ENCODE measurements at regions not wholly inside any gene's neighbourhood (a gene's known extent, or its start where the extent isn't known, plus 50 kb on each side); places are given as distances from the start of the nearest gene placed in this dataset.

DNA sequence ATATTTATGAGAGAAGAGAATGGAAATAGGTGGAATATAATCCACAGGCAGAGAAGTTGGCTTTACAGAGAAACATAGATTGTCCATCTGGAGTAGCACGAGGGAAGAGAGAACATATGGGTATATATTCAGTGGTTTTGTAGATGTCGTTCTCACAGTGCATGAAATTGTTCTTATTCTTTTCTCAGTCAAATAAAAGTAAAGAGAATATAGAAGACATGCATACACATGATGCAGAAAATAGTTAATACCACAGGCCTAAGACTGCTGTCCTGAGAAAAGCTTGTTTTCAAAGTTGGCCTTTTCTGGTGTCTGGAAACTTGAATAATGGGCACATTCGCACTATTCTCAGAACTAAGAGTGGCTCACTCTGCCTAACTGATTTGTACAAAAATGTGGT lies 378.1 kb downstream of the GABRG1 start:
- no peaks in the 10 kb centered on the region for H3K79me2 ChIP-seq (ENCODE audit: control insufficient read depth, insufficient read depth, low read length)
- H3K9me3 ChIP-seq (ENCODE audit: control insufficient read depth, insufficient read depth, low read depth, low read length): no peaks in the 10 kb centered on the region
- H3K4me2 ChIP-seq (ENCODE audit: extremely low read depth, insufficient read depth, low read length): no peak overlapping the region
- no peaks in the 10 kb centered on the region for H4K20me1 ChIP-seq (ENCODE audit: control insufficient read depth, extremely low read depth, insufficient read depth, low read length)
- no peaks in the 10 kb centered on the region for H3K36me3 ChIP-seq (ENCODE audit: control insufficient read depth, insufficient read depth, low read length)
- no peak overlapping the region for H3K4me3 ChIP-seq (replicated peaks in 1 of 4; ENCODE audit: control extremely low read depth in 1 of 4, insufficient read depth in 1 of 4, low read depth in 3 of 4, low read length in 4 of 4)
- no peak overlapping the region for H2AFZ ChIP-seq (ENCODE audit: low read length)
- no peak overlapping the region for H3K9ac ChIP-seq (ENCODE audit: insufficient read depth, low read length)
- TF ChIP-seq, protein P1, sequence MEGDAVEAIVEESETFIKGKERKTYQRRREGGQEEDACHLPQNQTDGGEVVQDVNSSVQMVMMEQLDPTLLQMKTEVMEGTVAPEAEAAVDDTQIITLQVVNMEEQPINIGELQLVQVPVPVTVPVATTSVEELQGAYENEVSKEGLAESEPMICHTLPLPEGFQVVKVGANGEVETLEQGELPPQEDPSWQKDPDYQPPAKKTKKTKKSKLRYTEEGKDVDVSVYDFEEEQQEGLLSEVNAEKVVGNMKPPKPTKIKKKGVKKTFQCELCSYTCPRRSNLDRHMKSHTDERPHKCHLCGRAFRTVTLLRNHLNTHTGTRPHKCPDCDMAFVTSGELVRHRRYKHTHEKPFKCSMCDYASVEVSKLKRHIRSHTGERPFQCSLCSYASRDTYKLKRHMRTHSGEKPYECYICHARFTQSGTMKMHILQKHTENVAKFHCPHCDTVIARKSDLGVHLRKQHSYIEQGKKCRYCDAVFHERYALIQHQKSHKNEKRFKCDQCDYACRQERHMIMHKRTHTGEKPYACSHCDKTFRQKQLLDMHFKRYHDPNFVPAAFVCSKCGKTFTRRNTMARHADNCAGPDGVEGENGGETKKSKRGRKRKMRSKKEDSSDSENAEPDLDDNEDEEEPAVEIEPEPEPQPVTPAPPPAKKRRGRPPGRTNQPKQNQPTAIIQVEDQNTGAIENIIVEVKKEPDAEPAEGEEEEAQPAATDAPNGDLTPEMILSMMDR (conservative IDR thresholded peaks at IDR 0.05 in 1 of 2, IDR thresholded peaks at IDR 0.05 in 1 of 2; ENCODE audit: low read depth in 1 of 2, low read length in 2 of 2): no peak
- TF ChIP-seq EZH2 (IDR thresholded peaks at IDR 0.05; ENCODE audit: low read length, missing control alignments): no peak
- no peak overlapping the region for H3K27ac ChIP-seq (ENCODE audit: insufficient read depth, low read length)
- DNase-seq (ENCODE audit: low read depth in 2 of 2): no peak
- H3K27me3 ChIP-seq (ENCODE audit: control insufficient read depth, insufficient read depth, low read length): no peaks in the 10 kb centered on the region
- no peaks in the 10 kb centered on the region for H3K4me1 ChIP-seq (ENCODE audit: control insufficient read depth, extremely low read depth, insufficient read depth, low read length)

DNA sequence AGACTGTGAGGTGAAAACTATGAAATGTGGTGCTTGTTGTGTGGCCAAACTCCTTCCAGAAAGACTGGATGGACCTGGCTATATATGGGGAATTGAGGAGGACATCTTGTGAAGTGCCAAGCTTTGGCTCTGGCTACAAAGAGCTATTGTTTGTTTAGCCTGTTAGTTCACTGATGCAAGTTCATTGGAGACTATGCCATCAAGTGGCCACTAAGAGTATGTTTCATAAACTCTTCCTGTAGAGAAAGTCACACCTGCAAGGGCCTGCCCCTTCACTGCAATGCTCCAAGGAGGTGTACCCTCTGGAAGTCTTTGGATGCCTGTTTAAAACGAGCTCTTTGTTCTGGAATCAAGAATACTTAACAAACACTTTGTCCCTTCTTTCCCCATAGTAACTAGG lies 382.0 kb downstream of the GABRG1 start:
- no peaks in the 10 kb centered on the region for H3K27me3 ChIP-seq (ENCODE audit: control insufficient read depth, insufficient read depth, low read length)
- H3K27ac ChIP-seq (ENCODE audit: insufficient read depth, low read length): no peak overlapping the region
- no peak overlapping the region for H3K4me2 ChIP-seq (ENCODE audit: extremely low read depth, insufficient read depth, low read length)
- H4K20me1 ChIP-seq (ENCODE audit: control insufficient read depth, extremely low read depth, insufficient read depth, low read length): no peaks in the 10 kb centered on the region
- H3K4me1 ChIP-seq (ENCODE audit: control insufficient read depth, extremely low read depth, insufficient read depth, low read length): no peaks in the 10 kb centered on the region
- TF ChIP-seq, protein P1 (conservative IDR thresholded peaks at IDR 0.05 in 1 of 2, IDR thresholded peaks at IDR 0.05 in 1 of 2; ENCODE audit: low read depth in 1 of 2, low read length in 2 of 2): no peak
- TF ChIP-seq EZH2 (IDR thresholded peaks at IDR 0.05; ENCODE audit: low read length, missing control alignments): no peak
- no peaks in the 10 kb centered on the region for H3K36me3 ChIP-seq (ENCODE audit: control insufficient read depth, insufficient read depth, low read length)
- no peaks in the 10 kb centered on the region for H3K9me3 ChIP-seq (ENCODE audit: control insufficient read depth, insufficient read depth, low read depth, low read length)
- no peak overlapping the region for H2AFZ ChIP-seq (ENCODE audit: low read length)
- no peak overlapping the region for H3K9ac ChIP-seq (ENCODE audit: insufficient read depth, low read length)
- H3K4me3 ChIP-seq (replicated peaks in 1 of 4; ENCODE audit: control extremely low read depth in 1 of 4, insufficient read depth in 1 of 4, low read depth in 3 of 4, low read length in 4 of 4): no peak overlapping the region
- DNase-seq (ENCODE audit: low read depth in 2 of 2): no peak
- H3K79me2 ChIP-seq (ENCODE audit: control insufficient read depth, insufficient read depth, low read length): no peaks in the 10 kb centered on the region

DNA sequence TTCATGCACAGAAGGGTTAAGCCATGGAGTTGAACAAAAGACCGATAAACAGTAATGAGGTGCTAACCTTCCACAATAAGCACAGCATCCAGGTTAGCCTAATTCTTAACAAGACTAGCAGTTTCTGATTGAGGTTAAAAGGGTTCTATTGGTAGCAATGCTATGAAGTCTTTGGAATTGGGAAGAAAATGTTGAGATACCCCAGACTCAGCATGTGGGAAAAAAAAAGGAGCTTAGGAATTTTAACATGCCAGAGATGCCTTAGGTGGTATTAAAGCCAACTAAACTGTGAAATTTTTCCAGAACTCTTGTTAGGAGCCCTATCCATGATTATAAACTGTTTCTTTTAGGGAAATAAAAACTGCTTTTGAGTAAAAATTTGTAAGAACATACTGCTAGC lies 391.7 kb downstream of the GABRG1 start:
- H3K36me3 ChIP-seq (ENCODE audit: control insufficient read depth, insufficient read depth, low read length): no peaks in the 10 kb centered on the region

More for the DNA sequence above, 391.7 kb downstream of the GABRG1 start:
- Histone ChIP-seq H2AFZ (ENCODE audit: low read length) (no peak overlapping the region), H3K9ac (ENCODE audit: insufficient read depth, low read length) (no peak overlapping the region), H3K27ac (ENCODE audit: insufficient read depth, low read length) (no peak overlapping the region), H3K4me2 (ENCODE audit: extremely low read depth, insufficient read depth, low read length) (no peak overlapping the region), H4K20me1 (ENCODE audit: control insufficient read depth, extremely low read depth, insufficient read depth, low read length) (no peaks in the 10 kb centered on the region), H3K79me2 (ENCODE audit: control insufficient read depth, insufficient read depth, low read length) (no peaks in the 10 kb centered on the region), H3K9me3 (ENCODE audit: control insufficient read depth, insufficient read depth, low read depth, low read length) (no peaks in the 10 kb centered on the region), H3K4me1 (ENCODE audit: control insufficient read depth, extremely low read depth, insufficient read depth, low read length) (no peaks in the 10 kb centered on the region), H3K27me3 (ENCODE audit: control insufficient read depth, insufficient read depth, low read length) (no peaks in the 10 kb centered on the region), H3K4me3 (replicated peaks in 1 of 4; ENCODE audit: control extremely low read depth in 1 of 4, insufficient read depth in 1 of 4, low read depth in 3 of 4, low read length in 4 of 4) (no peak overlapping the region)
- TF ChIP-seq EZH2 (IDR thresholded peaks at IDR 0.05; ENCODE audit: low read length, missing control alignments): no peak
- TF ChIP-seq, protein P1 (conservative IDR thresholded peaks at IDR 0.05 in 1 of 2, IDR thresholded peaks at IDR 0.05 in 1 of 2; ENCODE audit: low read depth in 1 of 2, low read length in 2 of 2): no peak
- DNase-seq (ENCODE audit: low read depth in 2 of 2): no peak

Measured in fibroblast of lung (primary cell).